Activated T-cell treated with anti-CD3 and anti-CD28 coated beads, Interleukin-2, amount 50 U/mL, for 72 hours (primary cell): ENCODE measurements at regions not wholly inside any gene's neighbourhood (a gene's known extent, or its start where the extent isn't known, plus 50 kb on each side); places are given as distances from the start of the nearest gene placed in this dataset.

Experiments used
- ATAC-seq, 2 donors: fragments of 150-1000 bp; cut with Tn5 transposase; replicated peaks in 1 of 2; 2 replicates each; pipeline ENCODE4 v1.10.0; 2021; ENCODE audit warnings: moderate library complexity in 2 of 2, mild to moderate bottlenecking in 1 of 2
- DNase-seq, 2 donors: peaks; one replicate each; pipeline ENCODE4 v3.0.0; 2021 to 2022; ENCODE audit warnings: mixed read lengths in 1 of 2
- H3K27ac Mint-ChIP-seq: one replicate; pipeline ENCODE4 v1.8.0; 2022; ENCODE audit warnings: mild to moderate bottlenecking, moderate library complexity, mixed read lengths
- H3K27me3 Mint-ChIP-seq: one replicate; pipeline ENCODE4 v1.8.0; 2022; ENCODE audit warnings: low read depth, mixed read lengths
- H3K36me3 Mint-ChIP-seq, 2 donors: one replicate each; pipeline ENCODE4 v1.8.0; 2022; ENCODE audit warnings: mixed read lengths in 2 of 2, mild to moderate bottlenecking in 1 of 2; ENCODE audit not compliant: insufficient read depth in 2 of 2
- H3K4me1 Mint-ChIP-seq: one replicate; pipeline ENCODE4 v1.8.0; 2022; ENCODE audit warnings: low read depth, mixed read lengths
- H3K4me3 Mint-ChIP-seq, 2 donors: one replicate each; pipeline ENCODE4 v1.8.0; 2022; ENCODE audit warnings: mild to moderate bottlenecking in 2 of 2, mixed read lengths in 2 of 2, moderate library complexity in 2 of 2
- H3K9me3 Mint-ChIP-seq, 2 donors: one replicate each; pipeline ENCODE4 v1.8.0; 2022; ENCODE audit warnings: mixed read lengths in 2 of 2

- Mint-ChIP-seq H3K27me3 (peaks cover 11% of the 10 kb centered on the region), H3K4me1 (peaks cover 49% of the 10 kb centered on the region), H3K9me3 (no peaks in the 10 kb centered on the region), H3K36me3 (peaks cover 3 to 9% of the 10 kb centered on the region in 2 donors), H3K27ac (no peak overlapping the region), H3K4me3 (peak overlapping the region in 1 of 2 donors; percentile 17)
- no peak for DNase-seq
- ATAC-seq = no peak
Observed at GRCh38 chr20:4081421-4081820, 66.1 kb upstream of the RNF24 start.

DNA sequence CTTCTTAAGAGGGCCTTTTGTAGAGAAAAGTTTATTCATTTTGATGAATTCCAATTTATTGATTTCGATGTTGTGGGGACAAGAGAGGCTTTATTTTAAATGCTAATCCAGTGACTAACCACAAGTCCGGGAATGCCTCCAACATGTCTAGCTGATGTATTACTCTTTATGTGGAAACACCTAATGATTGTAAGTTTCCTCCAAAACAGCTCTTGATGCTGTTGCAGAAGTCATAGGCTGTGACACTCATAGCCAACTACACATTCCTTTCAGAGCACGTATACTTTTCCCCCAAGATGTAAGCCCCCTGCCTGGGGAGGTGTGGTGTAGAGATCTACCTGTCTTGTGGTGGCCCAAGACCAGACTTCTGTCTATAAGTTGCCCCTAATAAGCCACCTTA is 61.3 kb upstream of the RNF24 start:
- Mint-ChIP-seq H3K4me3 (no peak overlapping the region), H3K27ac (no peak overlapping the region), H3K4me1 (peaks cover 11% of the 10 kb centered on the region), H3K36me3 (peaks cover 0 to 3% of the 10 kb centered on the region in 2 donors), H3K9me3 (no peaks in the 10 kb centered on the region), H3K27me3 (no peaks in the 10 kb centered on the region)
- ATAC-seq (no peak), DNase-seq (no peak)

DNA sequence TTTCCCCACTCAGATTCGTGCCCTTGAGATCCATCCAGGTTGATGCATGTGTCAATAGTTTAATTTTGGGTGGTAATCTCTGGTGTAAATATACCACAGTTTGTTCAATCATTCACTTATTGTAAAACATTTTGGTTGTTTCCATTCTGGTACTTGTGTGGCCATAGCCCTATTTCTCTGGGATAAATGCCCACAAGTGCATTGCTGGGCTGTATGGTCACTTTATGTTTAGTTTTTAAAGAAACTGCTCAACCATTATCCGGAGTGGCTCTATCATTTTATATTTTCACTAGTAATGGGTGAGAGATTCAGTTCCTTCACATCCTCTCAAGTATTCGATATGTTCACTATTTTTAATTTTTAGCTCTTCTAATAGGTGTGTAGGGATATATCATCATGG is 60.7 kb upstream of the RNF24 start:
- Mint-ChIP-seq H3K9me3 (no peaks in the 10 kb centered on the region), H3K27ac (no peak overlapping the region), H3K27me3 (no peaks in the 10 kb centered on the region), H3K4me3 (no peak overlapping the region), H3K36me3 (no peaks in the 10 kb centered on the region), H3K4me1 (peaks cover 8% of the 10 kb centered on the region)
- ATAC-seq (no peak), DNase-seq (no peak)

DNA sequence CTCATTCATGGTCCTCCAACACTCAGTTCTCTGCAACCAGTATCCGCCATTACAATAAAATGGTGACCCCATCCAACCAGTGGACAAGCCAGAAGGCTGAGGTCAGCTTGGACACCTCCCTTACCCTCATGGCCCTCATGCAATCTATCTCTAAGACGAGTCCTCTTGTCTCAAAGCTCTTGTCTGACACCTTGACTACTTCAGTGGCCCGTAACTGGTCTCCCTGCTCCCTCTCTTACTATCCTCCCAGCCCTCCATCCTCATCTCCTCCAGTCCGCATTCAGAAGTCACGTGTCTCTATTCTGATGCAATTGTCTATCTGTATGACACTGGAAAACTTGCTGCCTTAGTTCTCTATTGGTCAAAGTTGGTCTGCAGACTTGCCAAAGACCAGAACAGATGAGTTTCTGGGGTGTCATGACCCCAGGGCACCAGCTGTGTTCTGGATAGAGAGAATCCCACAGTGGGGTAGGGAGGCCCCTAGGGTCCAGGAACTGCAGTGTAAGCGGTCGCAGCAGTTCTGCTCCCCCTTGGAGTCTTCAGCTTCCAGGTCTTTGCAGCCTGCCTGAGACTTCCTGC is 59.6 kb upstream of the RNF24 start:
- Mint-ChIP-seq H3K27ac (no peak overlapping the region), H3K4me1 (peaks cover 8% of the 10 kb centered on the region), H3K4me3 (no peak overlapping the region), H3K27me3 (no peaks in the 10 kb centered on the region), H3K9me3 (no peaks in the 10 kb centered on the region), H3K36me3 (no peaks in the 10 kb centered on the region)
- DNase-seq (no peak), ATAC-seq (no peak)

DNA sequence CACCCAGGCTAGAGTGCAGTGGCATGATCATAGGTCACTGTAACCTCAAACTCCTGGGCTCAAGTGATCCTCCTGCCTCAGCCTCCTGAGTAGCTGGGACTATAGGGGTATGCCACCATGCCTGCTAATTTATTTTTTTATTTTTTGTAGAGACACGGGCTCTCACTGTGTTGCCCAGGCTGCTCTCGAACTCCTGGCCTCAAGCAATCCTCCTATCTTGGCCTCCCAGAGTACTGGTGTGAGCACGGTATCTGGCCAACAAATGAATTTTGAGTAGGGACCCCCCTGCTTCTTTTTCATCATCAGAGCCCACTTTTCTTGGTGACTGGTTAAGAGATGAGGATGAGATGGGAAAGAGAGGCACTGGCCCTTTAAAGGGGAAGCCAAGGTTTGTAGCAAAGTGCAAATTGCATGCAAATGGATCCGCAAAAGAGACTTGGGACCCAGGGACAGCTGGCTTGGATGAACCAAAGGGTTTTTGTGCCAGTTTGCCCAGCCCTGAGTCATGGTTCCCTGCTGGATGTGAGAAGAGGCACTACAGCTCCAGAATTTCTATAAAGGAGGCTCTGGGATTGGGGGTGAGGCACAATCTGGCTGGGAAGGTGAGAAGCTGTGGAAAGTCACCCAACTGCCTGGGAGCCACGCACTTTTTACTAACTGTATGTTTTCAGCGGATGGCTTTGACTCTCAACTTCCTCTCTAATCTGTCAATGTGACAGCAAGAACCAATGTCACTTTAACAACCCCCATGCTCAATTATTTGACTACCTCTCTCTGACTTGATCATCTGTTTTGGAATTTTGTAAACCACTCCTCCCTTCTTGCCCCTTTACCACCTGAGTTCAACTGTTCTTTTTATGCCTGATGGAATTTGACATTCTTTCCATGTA is 58.7 kb upstream of the RNF24 start:
- Mint-ChIP-seq H3K4me1 (peaks cover 8% of the 10 kb centered on the region), H3K9me3 (no peaks in the 10 kb centered on the region), H3K27ac (no peak overlapping the region), H3K36me3 (no peaks in the 10 kb centered on the region), H3K4me3 (no peak overlapping the region), H3K27me3 (no peaks in the 10 kb centered on the region)
- DNase-seq (no peak), ATAC-seq (no peak)

DNA sequence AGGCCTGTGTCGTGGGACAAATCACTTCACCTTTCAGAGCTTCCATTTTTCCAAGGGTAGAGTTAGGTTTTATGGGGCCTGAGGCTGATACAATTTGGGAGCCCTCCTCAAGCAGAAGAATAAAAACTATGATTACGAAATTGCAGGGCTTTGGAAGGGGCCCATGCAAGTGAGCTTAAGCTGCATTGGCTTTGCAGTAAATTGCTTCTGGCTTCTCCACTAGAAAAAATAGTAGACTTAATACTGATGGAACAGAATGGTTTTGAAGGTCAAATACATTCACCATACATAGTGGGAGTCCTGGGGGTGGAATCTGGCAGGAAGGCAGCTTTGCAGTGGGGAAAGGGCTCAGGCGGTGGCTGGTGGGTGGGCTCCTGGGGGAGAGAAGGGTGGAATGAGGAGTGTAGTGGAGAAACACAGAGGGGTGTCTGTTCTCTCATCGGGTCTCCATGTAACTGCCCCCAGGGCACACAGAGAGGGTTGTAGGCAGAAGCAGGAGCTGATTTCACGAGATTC is 55.9 kb upstream of the RNF24 start:
- Mint-ChIP-seq H3K4me3 (no peak overlapping the region), H3K27me3 (no peaks in the 10 kb centered on the region), H3K36me3 (no peaks in the 10 kb centered on the region), H3K9me3 (no peaks in the 10 kb centered on the region), H3K4me1 (peaks cover 5% of the 10 kb centered on the region), H3K27ac (no peak overlapping the region)
- no peak for DNase-seq
- ATAC-seq = no peak

DNA sequence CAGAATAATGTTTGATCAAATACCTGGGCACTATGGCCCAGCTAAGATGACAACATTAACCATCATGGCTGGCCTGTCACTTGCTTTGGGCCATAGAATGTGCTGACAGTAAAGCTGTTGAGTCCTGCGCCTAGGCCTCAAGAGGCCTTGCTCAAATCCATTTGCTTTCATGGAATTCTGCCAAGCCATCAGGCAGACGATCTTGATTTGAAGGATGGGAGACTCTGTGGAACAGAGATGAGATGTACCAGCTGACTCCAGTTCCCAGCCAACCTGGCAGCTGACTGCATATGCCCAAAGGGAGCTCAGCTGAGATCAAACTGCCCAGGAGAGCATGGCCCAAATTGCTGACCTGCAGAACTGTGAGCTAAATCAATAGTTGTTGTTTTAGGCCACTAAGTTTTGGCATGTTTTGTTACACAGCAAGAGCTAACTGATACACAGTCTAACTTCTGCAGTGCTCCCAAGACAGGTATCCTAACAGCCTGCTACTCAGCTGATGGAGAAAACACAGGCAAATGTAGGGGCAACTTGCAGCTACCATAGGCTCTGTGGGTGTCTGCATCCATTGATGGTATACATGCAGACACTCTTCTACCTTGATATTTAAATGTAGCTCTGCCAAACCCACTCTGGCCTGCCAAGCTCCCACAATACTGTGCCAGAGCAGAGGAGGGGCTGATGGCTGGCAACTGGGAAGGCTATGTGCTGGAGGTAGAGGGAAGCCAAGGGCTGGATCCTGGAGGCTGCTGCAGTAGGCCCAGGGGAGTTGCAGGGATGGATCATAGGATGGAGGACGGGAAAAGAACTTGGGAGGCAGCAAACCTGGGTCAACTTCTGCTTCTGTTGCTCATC is 55.2 kb upstream of the RNF24 start:
- H3K4me3 Mint-ChIP-seq = no peak overlapping the region
- DNase-seq (no peak), ATAC-seq (no peak)
- H3K9me3 Mint-ChIP-seq = no peaks in the 10 kb centered on the region
- peaks cover 12% of the 10 kb centered on the region for H3K4me1 Mint-ChIP-seq
- H3K27me3 Mint-ChIP-seq = no peaks in the 10 kb centered on the region
- no peak overlapping the region for H3K27ac Mint-ChIP-seq
- no peaks in the 10 kb centered on the region for H3K36me3 Mint-ChIP-seq

- Mint-ChIP-seq H3K27me3 (no peaks in the 10 kb centered on the region), H3K4me3 (no peak overlapping the region), H3K36me3 (no peaks in the 10 kb centered on the region), H3K9me3 (no peaks in the 10 kb centered on the region), H3K4me1 (peaks cover 18% of the 10 kb centered on the region), H3K27ac (no peak overlapping the region)
- DNase-seq (no peak), ATAC-seq (no peak)
Observed at GRCh38 chr20:4069751-4070150, 54.4 kb upstream of the RNF24 start.

- no peaks in the 10 kb centered on the region for H3K27me3 Mint-ChIP-seq
- no peak overlapping the region for H3K27ac Mint-ChIP-seq
- no peaks in the 10 kb centered on the region for H3K9me3 Mint-ChIP-seq
- DNase-seq (no peak), ATAC-seq (no peak)
- H3K36me3 Mint-ChIP-seq = no peaks in the 10 kb centered on the region
- H3K4me3 Mint-ChIP-seq = no peak overlapping the region
- H3K4me1 Mint-ChIP-seq = peaks cover 18% of the 10 kb centered on the region
Observed at GRCh38 chr20:4068708-4069107, 53.4 kb upstream of the RNF24 start.

DNA sequence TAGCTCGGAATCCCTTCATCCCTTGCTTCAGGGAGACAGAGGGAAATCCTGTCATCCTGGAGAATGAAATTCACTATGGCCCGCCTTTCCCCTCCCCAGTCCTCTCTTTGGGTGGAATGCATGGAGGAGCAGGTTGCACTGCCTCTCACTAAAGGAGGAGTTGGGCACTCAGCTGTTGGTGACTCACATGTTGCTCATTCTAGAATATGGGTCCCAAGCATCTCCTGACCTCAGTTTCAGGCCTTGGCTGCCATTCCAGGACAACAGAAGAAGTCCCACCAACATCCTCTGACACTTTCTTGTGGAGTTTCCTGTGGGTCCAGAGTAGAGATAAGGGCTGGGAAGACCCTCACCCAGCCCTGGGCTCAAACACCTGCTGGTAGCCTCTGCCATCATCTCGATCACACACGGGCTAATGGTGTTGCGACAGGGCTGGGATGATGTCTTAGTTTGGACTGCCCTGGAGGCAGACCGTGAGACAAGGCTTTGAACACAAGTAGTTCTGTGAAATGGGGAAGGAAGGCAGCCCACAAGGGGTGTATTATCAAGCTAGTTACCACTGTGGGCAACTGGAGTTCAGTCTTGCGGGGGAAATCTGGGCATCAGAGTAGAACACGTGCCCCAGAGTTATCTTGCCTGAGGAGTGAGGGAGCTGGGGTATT is 52.4 kb upstream of the RNF24 start:
- H3K4me3 Mint-ChIP-seq = no peak overlapping the region
- H3K36me3 Mint-ChIP-seq = no peaks in the 10 kb centered on the region
- no peaks in the 10 kb centered on the region for H3K27me3 Mint-ChIP-seq
- DNase-seq (no peak), ATAC-seq (peak in 1 of 2 donors; percentile 48)
- no peak overlapping the region for H3K27ac Mint-ChIP-seq
- H3K9me3 Mint-ChIP-seq = no peaks in the 10 kb centered on the region
- H3K4me1 Mint-ChIP-seq = peaks cover 18% of the 10 kb centered on the region

DNA sequence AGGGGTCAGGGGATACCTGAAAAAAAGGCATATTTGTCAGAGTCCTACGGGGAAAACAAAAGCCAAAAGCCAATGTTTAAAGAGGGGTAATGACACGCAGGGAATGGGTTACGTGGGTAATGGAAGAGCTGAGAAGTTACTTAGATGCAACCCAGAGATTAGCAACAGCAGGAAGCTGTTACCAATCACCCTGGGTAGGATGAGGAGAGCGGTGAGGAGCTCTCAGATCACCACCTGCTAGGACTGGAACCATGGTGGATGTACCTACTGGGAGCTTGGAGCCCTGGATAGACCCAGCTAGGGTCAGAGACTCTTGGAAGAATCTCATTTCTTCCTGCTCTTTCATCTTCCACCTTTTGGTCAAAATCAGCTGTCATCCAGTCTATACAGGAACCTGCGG is 51.2 kb upstream of the RNF24 start:
- Mint-ChIP-seq H3K36me3 (no peaks in the 10 kb centered on the region), H3K4me1 (peaks cover 18% of the 10 kb centered on the region), H3K27ac (no peak overlapping the region), H3K4me3 (no peak overlapping the region), H3K9me3 (no peaks in the 10 kb centered on the region), H3K27me3 (no peaks in the 10 kb centered on the region)
- DNase-seq (no peak), ATAC-seq (peak in 1 of 2 donors; percentile 47)

GRCh38 chr20:4065391-4065844 is 50.1 kb upstream of the RNF24 start:
- Mint-ChIP-seq H3K36me3 (no peaks in the 10 kb centered on the region), H3K27ac (no peak overlapping the region), H3K9me3 (no peaks in the 10 kb centered on the region), H3K27me3 (no peaks in the 10 kb centered on the region), H3K4me1 (peaks cover 19% of the 10 kb centered on the region), H3K4me3 (no peak overlapping the region)
- DNase-seq = no peak
- ATAC-seq = no peak
